NCI-H128 (cell line): ENCODE measurements at regions not wholly inside any gene's neighbourhood (a gene's known extent, or its start where the extent isn't known, plus 50 kb on each side); places are given as distances from the start of the nearest gene placed in this dataset.
"Not testable (repeated sequence)": the region's sequence is repeated elsewhere in the genome, so short reads cannot be mapped to it uniquely, and the experiment has no call there.

ENCODE experiments used
- DNase-seq: peaks from one replicate; lab custom pipeline; 2025; ENCODE audit not compliant: unreplicated experiment; lab: John Stamatoyannopoulos, UW

DNA sequence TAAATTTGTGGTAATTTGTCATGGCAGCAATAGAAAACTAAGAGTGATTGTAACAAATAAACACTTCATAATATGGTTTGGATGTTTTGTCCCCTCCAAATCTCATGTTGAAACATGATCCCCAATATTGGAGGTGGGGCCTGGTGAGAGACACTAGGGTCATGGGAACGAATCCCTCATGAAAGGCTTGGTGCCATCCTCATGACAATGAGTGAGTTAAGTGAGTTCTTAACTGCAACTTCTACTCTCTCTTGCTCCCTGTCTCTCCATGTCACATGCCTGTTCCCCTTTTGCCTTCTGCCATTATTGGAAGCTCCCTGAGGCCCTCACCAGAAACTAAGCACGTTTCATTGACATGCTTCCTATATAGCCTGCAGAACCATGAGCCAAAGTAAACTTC is 1233.2 kb downstream of the OLFM4 start:
- no peak for DNase-seq

DNA sequence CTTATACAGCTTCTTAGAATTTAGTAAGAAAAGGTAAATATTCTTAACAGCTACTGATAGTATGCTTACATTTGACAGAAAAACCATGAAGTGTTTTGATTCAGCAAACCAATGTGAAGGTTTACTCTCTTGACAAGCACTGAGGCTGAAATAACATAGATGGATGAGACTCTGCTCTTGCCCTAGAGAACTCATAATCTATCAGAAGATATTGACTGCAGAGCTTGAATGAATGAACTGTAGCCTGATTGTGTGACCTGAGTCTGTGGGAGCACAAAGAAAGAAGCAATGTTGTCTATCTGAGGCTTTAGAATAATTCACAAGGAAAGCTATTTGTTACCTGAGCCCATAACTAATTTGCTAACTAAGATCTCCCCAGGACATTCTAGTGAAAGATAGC is 1235.3 kb downstream of the OLFM4 start:
- no peak for DNase-seq

DNA sequence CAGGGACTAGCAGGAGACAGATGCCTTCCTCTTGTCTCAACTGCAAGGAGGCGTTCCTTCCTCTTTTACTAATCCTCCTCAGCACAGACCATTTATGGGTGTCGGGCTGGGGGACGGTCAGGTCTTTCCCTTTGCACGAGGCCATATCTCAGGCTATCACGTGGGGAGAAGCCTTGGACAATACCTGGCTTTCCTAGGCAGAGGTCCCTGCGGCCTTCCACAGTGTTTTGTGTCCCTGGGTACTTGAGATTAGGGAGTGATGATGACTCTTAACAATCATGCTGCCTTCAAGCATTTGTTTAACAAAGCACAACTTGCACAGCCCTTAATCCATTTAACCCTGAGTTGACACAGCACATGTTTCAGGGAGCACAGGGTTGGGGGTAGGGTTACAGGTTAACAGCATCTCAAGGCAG is 1238.6 kb downstream of the OLFM4 start:
- not testable (repeated sequence) for DNase-seq

DNA sequence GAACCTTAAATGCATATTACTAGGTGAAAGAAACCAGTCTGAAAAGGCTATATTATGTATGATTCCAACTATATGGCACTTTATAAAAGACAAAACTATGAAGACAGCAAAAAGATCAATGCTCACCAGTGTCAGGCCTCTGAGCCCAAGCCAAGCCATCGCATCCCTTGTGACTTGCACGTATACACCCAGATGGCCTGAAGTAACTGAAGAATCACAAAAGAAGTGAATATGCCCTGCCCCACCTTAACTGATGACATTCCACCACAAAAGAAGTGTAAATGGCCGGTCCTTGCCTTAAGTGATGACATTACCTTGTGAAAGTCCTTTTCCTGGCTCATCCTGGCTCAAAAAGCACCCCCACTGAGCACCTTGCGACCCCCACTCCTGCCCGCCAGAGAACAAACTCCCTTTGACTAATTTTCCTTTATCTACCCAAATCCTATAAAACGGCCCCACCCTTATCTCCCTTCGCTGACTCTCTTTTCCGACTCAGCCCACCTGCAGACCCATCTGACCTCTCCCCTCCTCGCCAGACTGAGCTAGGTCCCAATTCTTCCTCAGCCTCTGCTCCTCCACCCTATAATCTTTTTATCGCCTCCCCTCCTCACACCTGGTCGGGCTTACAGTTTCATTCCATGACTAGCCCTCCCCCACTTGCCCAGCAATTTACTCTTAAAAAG is 1239.5 kb downstream of the OLFM4 start:
- DNase-seq = not testable (repeated sequence)

DNA sequence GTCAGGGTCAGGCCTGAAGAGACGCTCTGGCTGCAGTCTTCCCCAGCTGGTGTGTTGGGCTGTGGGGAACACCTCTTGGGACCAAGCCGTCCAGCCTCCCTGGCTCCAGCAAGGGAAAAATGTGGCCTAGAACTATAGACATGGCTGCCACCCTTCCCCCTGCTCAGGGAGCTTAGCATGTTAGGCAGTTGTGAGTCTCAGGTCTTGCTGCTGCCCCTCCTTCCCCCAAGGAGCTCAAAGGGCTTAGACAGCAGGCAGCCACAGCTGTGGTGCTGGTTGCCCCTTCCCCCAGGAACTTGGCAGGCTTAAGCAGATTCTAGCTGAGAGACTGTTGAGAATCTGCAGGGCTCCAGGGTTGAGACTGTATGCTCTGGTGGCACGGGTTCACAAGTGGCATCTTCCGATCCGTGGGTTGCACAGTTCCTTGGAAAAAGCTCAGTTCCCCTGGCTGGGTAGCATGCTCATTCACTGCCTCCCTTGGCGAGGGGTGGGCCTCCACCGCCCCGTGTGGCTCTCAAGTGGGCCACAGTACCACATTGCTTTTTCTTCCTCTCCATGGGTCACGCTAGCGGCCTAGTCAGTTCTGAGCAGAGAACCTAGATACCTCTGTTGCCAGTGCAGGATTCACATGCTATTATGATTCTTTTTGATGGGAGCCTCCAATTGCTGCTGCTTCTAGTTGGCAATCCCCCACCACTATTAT is 1258.6 kb downstream of the OLFM4 start:
- no peak for DNase-seq

DNA sequence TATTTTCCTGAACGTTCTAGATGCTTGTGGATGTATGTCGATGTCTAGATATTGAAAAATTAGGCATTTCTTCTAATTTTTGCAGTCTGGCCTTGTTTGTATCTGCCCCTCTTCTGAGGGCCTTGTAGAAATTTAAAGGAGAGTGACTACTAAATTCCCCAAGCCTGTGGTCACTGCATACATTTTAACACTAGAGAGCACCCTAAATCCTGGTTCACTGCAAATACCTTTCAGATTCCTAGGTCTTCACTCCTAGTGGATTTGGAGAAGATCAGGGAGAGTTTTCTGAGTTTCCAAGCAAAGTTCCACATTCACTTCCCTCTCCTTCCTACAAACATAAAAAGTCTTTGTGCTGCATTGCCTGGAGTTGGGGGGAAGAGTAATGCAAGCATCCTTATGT is 1272.5 kb downstream of the OLFM4 start:
- no peak for DNase-seq

DNA sequence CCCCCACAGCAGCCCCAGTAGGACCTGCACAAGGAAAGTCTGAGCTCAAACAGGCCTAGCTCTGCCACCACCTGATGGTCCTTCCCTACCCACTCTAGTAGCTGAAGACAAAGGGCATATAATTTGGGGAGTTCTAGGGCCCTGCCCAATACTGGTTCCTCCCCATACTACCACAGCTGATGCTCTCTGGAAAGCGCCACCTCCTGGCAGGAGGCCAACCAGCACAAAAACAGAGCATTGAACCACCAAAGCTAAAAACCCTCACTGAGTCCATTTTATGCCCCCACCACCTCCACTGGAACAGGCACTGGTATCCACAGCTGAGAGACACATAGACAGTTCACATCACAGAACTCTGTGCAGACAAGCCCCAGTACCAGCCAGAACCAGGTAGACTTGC is 1276.8 kb downstream of the OLFM4 start:
- DNase-seq = no peak

DNA sequence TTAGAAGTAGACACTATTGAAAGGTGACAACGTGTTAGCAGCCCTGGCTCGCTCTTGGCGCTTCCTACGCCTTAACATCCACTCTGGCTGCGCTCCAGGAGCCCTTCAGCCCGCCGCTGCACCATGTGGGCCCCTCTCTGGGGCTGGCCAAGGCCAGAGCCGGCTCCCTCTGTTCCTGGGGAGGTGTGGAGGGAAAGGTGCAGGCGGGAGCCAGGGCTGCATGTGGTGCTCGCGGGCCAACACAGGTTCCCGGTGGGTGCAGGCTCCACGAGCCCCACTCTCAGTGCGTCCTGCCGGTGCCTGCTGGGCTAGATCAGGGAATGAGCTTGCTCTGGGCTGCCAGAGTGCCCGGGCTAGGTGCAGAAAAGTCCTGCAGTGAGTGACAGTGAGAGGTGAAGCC is 1284.3 kb downstream of the OLFM4 start:
- no peak for DNase-seq

DNA sequence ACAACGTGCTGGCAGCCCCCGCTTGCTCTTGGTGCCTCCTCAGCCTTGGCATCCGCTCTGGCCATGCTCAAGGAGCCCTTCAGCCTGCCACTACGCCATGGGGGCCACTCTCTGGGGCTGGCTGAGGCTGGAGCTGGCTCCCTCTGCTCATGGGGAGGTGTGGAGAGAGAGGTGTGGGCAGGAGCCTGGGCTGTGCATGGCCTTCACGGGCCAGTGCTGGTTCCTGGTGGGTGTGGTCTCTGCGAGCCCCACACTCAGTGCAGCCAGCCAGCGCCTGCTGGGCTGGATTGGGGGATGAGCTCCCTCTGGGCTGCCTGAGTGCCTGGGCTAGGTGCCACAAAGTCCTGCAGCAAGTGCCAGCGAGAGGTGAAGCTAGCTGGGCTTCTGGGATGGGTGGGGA is 1289.1 kb downstream of the OLFM4 start:
- no peak for DNase-seq

DNA sequence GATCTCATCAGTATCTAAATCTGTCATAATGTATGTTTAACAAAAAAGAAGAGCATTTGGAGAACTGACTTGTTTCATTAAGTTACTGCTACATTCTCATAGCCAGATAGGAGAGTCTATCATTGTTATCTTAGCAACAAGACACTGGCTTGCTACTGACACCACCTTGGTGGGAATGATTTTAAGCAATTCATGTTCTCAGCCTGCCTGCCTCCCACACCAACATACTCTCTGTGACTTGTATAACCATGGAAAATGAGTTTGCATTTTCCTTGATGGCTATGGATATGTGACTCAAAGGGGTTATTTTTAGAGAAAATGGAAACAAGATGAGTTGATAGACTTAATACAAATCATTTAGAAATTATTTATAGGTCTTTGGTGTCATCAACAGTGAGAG is 1308.9 kb downstream of the OLFM4 start:
- no peak for DNase-seq

DNA sequence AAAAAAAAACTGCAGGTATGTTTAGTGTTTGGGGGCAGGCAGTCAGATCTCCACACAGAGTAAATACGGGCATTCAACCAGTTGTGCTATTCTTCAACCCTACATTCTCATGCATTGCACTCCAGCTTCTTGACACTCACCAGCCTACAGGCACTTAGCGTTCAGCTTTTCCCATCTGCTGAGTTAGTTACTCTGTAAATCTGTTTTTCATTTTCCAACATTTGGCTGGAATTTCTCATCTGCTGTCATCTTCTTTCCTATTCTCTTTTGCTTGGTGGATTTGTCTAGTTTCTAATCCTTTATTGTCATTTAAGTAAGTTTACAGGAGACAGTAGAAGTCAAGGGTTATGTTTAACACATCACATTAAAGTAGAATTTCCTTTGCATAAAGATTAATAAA is 1318.9 kb downstream of the OLFM4 start:
- no peak for DNase-seq

DNA sequence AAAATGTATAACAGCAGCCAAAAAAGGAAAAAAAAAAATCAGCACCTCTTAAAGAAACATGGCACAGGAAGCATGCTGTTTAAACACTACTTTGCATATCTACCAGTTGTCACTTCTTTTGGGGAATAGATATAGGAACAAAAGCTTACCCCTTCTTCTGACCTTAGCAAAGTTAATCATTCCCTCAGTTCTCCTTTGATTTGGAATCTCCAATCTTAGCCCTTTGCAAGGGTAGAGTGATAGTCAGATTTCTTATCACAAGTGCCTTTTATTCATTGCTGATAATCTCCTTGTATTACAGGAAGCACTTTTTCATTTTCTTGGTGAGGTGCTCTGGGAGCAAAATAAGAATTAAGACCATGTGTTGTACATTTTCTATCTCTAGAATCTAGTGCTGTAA is 1327.6 kb downstream of the OLFM4 start:
- no peak for DNase-seq

DNA sequence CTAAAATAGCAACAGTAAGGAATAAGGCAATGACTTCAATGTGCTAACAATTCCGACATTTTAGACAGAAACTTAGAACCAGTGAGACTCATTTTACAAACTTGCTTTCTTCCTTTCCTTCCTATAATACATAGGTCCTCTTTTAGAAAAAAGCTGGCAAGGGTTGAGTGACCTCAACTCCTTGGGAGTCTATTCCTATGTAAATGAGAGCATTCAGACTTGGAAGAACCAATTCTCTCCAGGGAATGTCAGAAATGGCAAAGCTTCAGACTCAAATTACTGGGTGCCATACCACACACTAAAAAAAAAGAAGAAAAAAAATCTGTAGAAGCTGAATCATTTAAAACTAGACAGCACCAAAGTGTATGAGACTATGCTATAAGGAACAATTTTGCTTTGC is 1328.2 kb downstream of the OLFM4 start:
- DNase-seq = no peak

DNA sequence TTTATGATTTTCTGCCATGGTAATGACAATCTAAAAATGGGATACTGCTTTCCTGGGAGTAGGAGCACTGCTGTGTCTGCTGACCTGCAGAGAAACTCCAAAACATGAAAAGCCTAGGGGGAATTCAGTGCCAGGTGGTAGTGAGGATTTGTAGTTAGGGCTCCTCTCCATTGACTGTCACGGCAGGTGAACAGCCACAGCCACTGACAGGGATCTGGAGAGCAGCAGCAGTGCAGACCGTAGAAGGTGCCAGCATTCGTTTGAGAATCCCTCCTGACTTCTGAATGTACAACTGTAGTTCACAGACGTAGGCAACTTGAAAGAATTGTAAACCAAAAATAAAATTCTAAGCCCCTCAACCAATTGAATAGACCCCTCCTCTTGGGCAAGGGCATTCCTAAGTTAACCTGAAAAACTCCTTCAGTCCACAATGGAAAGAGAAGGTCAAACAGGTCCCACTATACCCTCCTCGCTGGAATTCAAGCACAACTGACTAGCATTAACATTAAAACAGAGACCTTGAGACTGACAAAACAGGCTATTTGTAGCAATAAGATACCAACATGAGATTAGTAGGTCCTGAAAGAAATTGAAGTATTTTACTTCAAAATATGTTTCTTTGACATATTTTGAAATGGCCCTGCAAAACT is 1328.8 kb downstream of the OLFM4 start:
- no peak for DNase-seq

DNA sequence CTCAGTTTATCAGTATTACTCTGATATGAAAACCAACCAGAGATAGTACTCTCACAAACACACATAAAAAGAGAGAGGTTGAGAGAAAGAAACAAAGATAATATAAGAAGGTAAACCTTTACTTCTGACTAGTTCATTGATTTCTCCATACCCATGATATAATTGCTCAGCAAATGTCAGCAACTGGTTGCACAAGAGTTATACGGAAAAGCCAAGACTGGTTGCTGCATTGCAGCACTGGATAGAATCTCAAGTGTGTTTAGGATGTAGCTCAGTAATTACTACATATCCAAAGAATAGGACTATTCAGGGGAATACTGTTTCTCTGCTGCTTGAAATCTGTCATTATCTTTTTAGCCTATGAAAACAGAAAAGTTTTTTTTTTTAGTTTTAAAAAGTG is 1332.8 kb downstream of the OLFM4 start:
- DNase-seq = no peak

DNA sequence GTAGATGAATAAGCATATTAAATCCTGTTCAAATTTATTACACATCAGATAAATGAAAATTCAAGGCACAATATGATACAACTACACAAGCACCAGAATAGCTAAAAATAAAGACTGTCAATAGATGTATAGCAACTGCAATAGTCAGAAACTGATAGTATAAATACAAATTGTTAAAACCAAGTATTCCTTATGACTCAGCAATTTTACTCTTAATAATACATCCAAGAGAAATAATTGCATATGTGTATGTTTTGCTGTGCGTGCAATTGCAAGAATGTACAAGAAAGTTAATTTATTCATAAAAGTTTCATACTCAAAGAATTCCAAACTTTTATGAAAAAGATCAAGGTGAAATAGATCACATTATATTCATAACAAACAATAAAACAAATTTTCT is 1338.1 kb downstream of the OLFM4 start:
- no peak for DNase-seq

DNA sequence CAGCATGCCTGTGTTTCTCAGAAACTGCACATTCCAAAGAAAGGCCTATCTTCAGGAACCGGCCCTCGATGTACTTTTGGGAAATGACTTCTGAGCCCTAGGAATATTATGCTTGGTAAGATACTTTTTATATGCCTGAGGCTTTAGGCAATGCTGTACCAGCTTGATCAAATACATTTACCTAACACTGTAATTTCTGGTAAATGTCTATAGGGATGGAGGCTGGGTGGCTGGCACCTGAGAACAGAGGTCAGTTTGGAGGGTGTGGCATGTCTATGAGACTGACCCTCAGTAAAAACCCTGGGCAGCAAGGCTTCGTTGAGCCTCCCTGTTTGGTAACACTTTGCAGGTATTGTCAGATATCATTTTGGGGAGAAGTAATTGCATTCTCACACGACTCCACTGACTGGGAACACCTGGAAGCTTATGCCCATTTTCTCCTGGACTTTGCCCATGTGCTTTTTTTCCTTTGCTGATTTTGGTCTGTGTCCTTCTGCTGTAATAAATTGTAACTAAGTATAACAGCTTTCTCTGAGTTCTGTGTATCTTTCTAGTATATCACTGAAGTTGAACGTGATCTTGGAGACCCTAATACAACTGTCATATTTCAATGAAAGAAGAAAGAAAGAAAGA is 1339.1 kb downstream of the OLFM4 start:
- DNase-seq = no peak

DNA sequence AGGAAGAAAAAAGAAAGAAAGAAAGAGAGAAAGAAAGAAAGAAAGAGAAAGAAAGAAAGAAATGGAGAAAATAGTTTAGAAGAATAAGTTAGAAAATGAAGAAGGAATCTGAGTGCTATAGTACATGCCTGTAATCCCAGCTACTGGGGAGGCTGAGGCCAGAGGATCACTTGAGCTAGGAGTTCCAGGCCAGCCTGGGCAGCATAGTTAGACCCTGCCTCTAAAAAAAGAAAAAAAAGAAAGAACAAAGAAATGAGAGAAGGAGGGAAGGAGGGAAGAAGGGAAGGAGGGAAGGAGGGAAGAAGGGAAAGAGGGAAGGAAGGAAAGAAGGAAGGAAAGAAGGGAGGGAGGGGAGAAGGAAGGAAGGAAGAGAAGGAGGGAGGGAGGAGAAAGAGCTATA is 1339.8 kb downstream of the OLFM4 start:
- no peak for DNase-seq

DNA sequence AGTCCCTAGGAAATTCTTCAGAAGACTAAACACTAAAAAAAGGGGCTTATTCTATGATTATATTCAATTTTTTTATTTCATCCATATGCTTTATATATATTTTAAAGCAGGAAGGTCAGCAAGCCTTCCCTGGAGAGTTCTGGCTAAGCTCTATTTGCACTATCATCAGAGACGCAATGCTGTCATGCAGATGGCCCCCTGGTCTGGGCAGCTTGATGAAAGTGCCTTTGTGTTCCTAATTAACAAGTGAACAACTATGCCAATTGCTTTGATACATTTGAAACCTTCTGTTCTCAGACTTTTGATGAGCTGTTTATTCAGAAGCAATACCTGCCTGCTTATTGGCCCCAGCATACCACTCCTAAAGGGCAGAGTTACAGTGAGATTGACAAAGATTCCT is 1344.6 kb downstream of the OLFM4 start:
- DNase-seq = no peak

DNA sequence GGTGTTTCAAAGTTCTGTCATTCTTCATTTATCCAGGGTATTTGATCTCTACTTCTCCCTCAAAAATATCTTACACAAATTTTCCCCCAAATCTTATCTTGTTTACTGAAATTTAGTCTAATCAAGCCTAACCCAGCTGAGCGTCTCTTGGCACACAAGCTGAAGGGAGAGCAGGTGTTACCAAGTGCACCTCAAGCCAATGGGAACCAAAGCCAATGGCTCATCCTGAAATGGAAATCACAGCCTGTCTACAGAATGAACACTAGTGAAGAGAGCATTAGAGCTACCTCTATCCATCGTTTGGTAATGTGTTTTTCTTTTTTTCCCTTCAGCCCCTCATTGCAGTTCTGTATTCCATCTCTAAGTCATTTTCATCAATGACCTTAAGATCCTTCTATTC is 1350.8 kb downstream of the OLFM4 start:
- no peak for DNase-seq

DNA sequence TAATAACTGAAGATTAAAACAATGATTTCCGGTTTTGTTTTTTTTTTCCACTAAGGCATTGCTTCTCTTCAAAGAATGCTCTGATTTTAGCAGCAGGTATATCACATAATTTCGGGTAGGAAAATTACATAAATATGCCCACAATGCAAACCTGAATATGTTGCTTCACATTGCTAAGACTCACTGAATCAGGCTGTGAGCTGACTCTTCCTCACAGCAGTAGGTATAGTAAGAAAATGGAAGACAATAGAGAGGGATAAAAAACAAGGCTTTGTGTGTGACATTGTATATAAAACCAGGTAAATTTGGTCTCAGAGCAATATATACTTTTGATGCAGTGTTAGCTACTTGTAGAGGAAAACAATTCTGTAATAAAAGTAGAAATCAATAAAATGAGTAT is 1355.0 kb downstream of the OLFM4 start:
- DNase-seq = no peak

DNA sequence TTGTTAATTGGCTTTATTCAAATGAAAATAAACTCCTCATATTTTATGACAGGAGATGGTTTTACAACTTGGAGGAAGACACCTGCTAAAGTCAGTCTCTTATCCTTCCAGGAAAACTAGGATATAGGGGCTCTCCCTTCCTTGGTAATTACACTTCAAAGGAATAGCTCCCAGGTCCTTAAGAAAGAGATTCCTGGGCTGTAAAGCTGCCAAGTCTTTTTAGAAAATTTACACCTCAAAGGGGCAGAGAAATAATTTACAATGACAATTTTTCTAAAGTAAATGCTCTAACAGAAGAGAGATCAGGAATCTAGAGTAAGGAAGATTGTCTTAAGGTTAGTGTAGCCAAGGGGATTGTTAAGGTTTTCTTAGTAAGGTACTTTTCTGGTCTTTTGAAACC is 1359.0 kb downstream of the OLFM4 start:
- DNase-seq = no peak
